ENCODE measurements at regions not wholly inside any gene's neighbourhood (a gene's known extent, or its start where the extent isn't known, plus 50 kb on each side); places are given as distances from the start of the nearest gene placed in this dataset.

- no peak for DNase-seq (ENCODE audit: insufficient read length, low spot score)
- no peak for TF ChIP-seq CTCF (IDR thresholded peaks at IDR 0.05; ENCODE audit: insufficient read depth, missing control alignments)
- no peak for FAIRE-seq
These were observed 90.9 kb upstream of the FAT1 start for GRCh38 chr4:186814535-186815070.

- FAIRE-seq = no peak
- no peak for TF ChIP-seq CTCF (IDR thresholded peaks at IDR 0.05; ENCODE audit: insufficient read depth, missing control alignments)
- DNase-seq (ENCODE audit: insufficient read length, low spot score) = no peak
These were observed 95.9 kb upstream of the FAT1 start for GRCh38 chr4:186819342-186820086.

- DNase-seq (ENCODE audit: insufficient read length, low spot score) (no peak), FAIRE-seq (no peak)
- no peak for TF ChIP-seq CTCF (IDR thresholded peaks at IDR 0.05; ENCODE audit: insufficient read depth, missing control alignments)
These were observed 96.8 kb upstream of the FAT1 start for GRCh38 chr4:186820391-186820891.

- DNase-seq (ENCODE audit: insufficient read length, low spot score) = no peak
- no peak for TF ChIP-seq CTCF (IDR thresholded peaks at IDR 0.05; ENCODE audit: insufficient read depth, missing control alignments)
- FAIRE-seq = no peak
These were observed 100.3 kb upstream of the FAT1 start for GRCh38 chr4:186823989-186824388.

- DNase-seq (ENCODE audit: insufficient read length, low spot score) = no peak
- TF ChIP-seq CTCF (IDR thresholded peaks at IDR 0.05; ENCODE audit: insufficient read depth, missing control alignments) = no peak
- no peak for FAIRE-seq
These were observed 101.4 kb upstream of the FAT1 start for GRCh38 chr4:186825069-186825468.

GRCh38 chr4:186826006-186826405 lies 102.3 kb upstream of the FAT1 start:
- TF ChIP-seq CTCF (IDR thresholded peaks at IDR 0.05; ENCODE audit: insufficient read depth, missing control alignments) = no peak
- FAIRE-seq (no peak), DNase-seq (ENCODE audit: insufficient read length, low spot score) (no peak)
